HUES6 (cell line): ENCODE measurements at regions not wholly inside any gene's neighbourhood (a gene's known extent, or its start where the extent isn't known, plus 50 kb on each side); places are given as distances from the start of the nearest gene placed in this dataset.

Experiments used
- H3K27ac ChIP-seq: 2 replicates; pipeline ENCODE4 v1.7.0; 2013; ENCODE audit warnings: low read depth, mild to moderate bottlenecking, low read length, inconsistent platforms
- H3K27me3 ChIP-seq: 2 replicates; pipeline ENCODE4 v1.6.1; 2013; ENCODE audit warnings: low read length; ENCODE audit not compliant: control insufficient read depth, insufficient read depth
- H3K36me3 ChIP-seq: 2 replicates; pipeline ENCODE4 v1.6.1; 2013; ENCODE audit warnings: low read length; ENCODE audit not compliant: control insufficient read depth, insufficient read depth
- H3K4me1 ChIP-seq: 2 replicates; pipeline ENCODE4 v1.6.1; 2013; ENCODE audit warnings: low read length; ENCODE audit not compliant: control insufficient read depth, insufficient read depth
- H3K4me3 ChIP-seq: 2 replicates; pipeline ENCODE4 v1.5.1; 2013; ENCODE audit warnings: low read depth, low read length
- H3K9ac ChIP-seq: one replicate; pipeline ENCODE4 v1.6.1; 2013; ENCODE audit warnings: mild to moderate bottlenecking, low read length
- H3K9me3 ChIP-seq: 2 replicates; pipeline ENCODE4 v1.6.1; 2013; ENCODE audit warnings: low read depth, low read length; ENCODE audit not compliant: control insufficient read depth, insufficient read depth

- Histone ChIP-seq H3K4me3 (peak overlapping the region; percentile 70), H3K9me3 (no peaks in the 10 kb centered on the region), H3K9ac (no peak overlapping the region), H3K27ac (no peak overlapping the region), H3K4me1 (peaks cover 5% of the 10 kb centered on the region), H3K36me3 (no peaks in the 10 kb centered on the region), H3K27me3 (peaks cover 39% of the 10 kb centered on the region)
Observed at GRCh38 chr3:72099326-72100079, 314.6 kb upstream of the PROK2 start.

DNA sequence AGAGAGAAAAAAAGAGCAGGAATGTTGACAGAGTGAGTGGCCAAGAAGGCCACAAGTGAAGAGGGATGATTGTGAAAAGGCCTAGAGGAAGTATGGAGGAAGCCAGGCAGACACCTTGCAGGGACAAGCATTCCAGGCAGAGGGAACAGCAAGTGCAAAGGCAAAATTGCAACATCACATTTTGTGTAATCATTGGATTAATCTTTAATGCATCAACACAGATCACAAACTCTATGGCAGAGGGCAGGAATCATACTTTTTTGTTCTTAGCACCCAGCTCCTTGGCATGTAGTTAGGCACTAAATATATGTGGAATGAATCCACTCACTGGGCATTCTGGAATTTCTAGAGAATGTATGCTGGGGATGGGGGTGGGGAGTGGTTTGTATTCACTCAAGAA lies 312.1 kb upstream of the PROK2 start:
- peaks cover 10% of the 10 kb centered on the region for H3K4me1 ChIP-seq
- no peaks in the 10 kb centered on the region for H3K36me3 ChIP-seq
- no peaks in the 10 kb centered on the region for H3K9me3 ChIP-seq
- H3K4me3 ChIP-seq, result no peak overlapping the region
- H3K27me3 ChIP-seq, result peaks cover 35% of the 10 kb centered on the region
- no peak overlapping the region for H3K9ac ChIP-seq
- no peak overlapping the region for H3K27ac ChIP-seq

GRCh38 chr3:72095521-72095920 lies 310.6 kb upstream of the PROK2 start:
- H3K27ac ChIP-seq, result no peak overlapping the region
- peaks cover 24% of the 10 kb centered on the region for H3K27me3 ChIP-seq
- H3K36me3 ChIP-seq, result no peaks in the 10 kb centered on the region
- H3K9me3 ChIP-seq, result no peaks in the 10 kb centered on the region
- no peak overlapping the region for H3K4me3 ChIP-seq
- H3K9ac ChIP-seq, result no peak overlapping the region
- H3K4me1 ChIP-seq, result peaks cover 5% of the 10 kb centered on the region; the same call in 1 of the 2 replicates

DNA sequence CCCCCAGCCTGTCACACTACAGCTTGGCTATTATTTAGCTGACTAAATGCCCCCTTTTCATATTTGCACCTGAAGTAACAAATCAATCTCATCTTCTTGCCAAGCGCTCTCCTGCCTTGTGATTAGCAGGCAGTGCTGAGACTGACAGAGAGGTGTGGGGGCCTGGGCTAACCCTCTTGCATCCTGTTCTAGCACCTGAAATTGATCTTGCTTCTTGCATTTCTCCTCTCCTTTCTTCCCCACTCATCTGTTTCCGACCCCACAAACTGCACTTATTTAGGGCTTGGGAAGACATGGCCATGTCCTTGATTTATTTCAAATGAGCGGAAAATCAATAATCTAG lies 309.0 kb upstream of the PROK2 start:
- no peaks in the 10 kb centered on the region for H3K36me3 ChIP-seq

GRCh38 chr3:72093270-72093991 lies 308.5 kb upstream of the PROK2 start:
- Histone ChIP-seq H3K9me3 (no peaks in the 10 kb centered on the region), H3K27ac (no peak overlapping the region), H3K9ac (no peak overlapping the region), H3K36me3 (no peaks in the 10 kb centered on the region), H3K27me3 (peaks cover 6% of the 10 kb centered on the region), H3K4me3 (no peak overlapping the region), H3K4me1 (peaks cover 5% of the 10 kb centered on the region; the same call in 1 of the 2 replicates)

More for the DNA sequence above, 309.0 kb upstream of the PROK2 start:
- Histone ChIP-seq H3K27ac (no peak overlapping the region), H3K9ac (no peak overlapping the region), H3K9me3 (no peaks in the 10 kb centered on the region), H3K27me3 (peaks cover 11% of the 10 kb centered on the region), H3K4me1 (peaks cover 5% of the 10 kb centered on the region; the same call in 1 of the 2 replicates), H3K4me3 (no peak overlapping the region)

DNA sequence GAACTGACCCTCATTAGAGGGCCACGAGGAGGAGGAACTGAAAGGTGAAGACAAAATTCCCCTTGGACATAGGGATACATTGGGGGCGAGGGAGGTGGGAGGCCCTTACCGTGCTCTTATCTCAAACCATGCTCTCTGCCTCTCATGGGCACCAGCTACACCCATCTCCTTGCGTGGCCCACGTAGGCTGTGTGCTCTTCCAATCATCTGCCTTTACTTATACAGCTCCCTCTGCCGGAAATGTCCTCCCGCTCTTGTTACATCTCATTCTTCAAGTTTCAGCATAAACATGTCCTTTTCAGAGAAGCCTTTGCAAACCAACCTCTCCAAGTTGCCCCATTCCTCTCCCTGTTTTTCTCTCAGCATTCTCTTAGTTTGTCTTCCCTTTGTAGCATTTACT lies 307.8 kb upstream of the PROK2 start:
- H3K9me3 ChIP-seq, result no peaks in the 10 kb centered on the region
- H3K36me3 ChIP-seq, result no peaks in the 10 kb centered on the region
- no peak overlapping the region for H3K9ac ChIP-seq
- peaks cover 5% of the 10 kb centered on the region; the same call in 1 of the 2 replicates for H3K4me1 ChIP-seq
- no peak overlapping the region for H3K4me3 ChIP-seq
- no peak overlapping the region for H3K27ac ChIP-seq
- no peaks in the 10 kb centered on the region; the same call in 1 of the 2 replicates for H3K27me3 ChIP-seq

DNA sequence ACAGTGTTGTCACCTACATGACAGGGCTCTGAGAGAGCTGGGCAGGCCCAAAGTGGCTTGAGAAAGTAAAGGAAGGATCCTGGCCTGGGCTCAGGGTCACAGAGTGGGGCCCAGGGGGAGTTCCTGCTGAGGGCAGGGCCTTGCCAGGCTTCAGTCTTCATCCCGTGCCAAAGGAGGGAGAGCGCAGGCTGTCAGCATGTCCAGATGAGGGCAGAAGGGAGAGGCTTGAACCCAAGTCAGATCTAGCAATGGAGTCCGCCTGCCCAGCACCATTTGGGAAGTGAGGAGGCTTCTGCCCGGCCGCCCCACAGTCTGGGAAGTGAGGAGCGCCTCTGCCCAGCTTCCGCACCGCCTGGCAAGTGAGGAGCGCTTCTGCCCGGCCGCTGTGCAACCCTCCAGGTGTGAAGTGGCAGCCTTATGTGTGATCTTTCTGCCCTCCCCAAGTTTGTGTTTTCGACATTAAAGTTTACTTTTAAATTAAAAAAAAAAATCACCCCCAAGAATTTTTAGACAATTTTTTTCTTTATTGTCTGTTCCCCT lies 303.6 kb upstream of the PROK2 start:
- Histone ChIP-seq H3K27ac (no peak overlapping the region), H3K36me3 (no peaks in the 10 kb centered on the region), H3K9me3 (no peaks in the 10 kb centered on the region), H3K9ac (no peak overlapping the region), H3K4me1 (peaks cover 5% of the 10 kb centered on the region; the same call in 1 of the 2 replicates), H3K27me3 (no peaks in the 10 kb centered on the region), H3K4me3 (no peak overlapping the region)

GRCh38 chr3:72087420-72087819 lies 302.5 kb upstream of the PROK2 start:
- no peak overlapping the region for H3K9ac ChIP-seq
- H3K36me3 ChIP-seq, result no peaks in the 10 kb centered on the region
- no peaks in the 10 kb centered on the region; the same call in 1 of the 2 replicates for H3K4me1 ChIP-seq
- no peak overlapping the region for H3K27ac ChIP-seq
- no peaks in the 10 kb centered on the region for H3K27me3 ChIP-seq
- no peaks in the 10 kb centered on the region for H3K9me3 ChIP-seq
- H3K4me3 ChIP-seq, result no peak overlapping the region

DNA sequence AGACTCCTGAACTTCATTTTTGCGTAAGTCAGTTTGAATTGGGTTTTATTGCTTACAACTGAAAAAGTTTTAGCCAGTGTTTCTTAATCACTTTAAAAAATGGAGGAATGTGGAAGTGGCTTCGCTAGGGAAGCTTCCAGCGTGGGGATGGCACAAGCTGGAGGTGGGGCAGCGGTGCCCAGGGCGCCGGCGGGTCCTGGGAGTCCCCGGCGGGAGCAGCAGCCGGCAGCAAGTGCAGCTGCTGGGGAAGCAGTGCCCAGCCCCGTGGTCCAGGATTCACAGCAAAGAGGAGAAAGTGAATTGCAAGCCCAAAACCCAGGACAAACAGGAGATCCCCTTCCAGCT lies 301.8 kb upstream of the PROK2 start:
- H3K9me3 ChIP-seq, result no peaks in the 10 kb centered on the region
- no peaks in the 10 kb centered on the region; the same call in 1 of the 2 replicates for H3K4me1 ChIP-seq
- H3K27ac ChIP-seq, result no peak overlapping the region
- no peaks in the 10 kb centered on the region for H3K36me3 ChIP-seq
- H3K9ac ChIP-seq, result no peak overlapping the region
- no peak overlapping the region for H3K4me3 ChIP-seq
- H3K27me3 ChIP-seq, result no peaks in the 10 kb centered on the region

GRCh38 chr3:72086042-72086742 lies 301.2 kb upstream of the PROK2 start:
- no peak overlapping the region for H3K4me3 ChIP-seq
- no peaks in the 10 kb centered on the region; the same call in 1 of the 2 replicates for H3K4me1 ChIP-seq
- H3K27me3 ChIP-seq, result no peaks in the 10 kb centered on the region
- H3K27ac ChIP-seq, result no peak overlapping the region
- no peak overlapping the region for H3K9ac ChIP-seq
- no peaks in the 10 kb centered on the region for H3K9me3 ChIP-seq
- no peaks in the 10 kb centered on the region for H3K36me3 ChIP-seq

GRCh38 chr3:72085036-72085435 lies 300.1 kb upstream of the PROK2 start:
- Histone ChIP-seq H3K36me3 (no peaks in the 10 kb centered on the region), H3K9ac (no peak overlapping the region), H3K4me3 (no peak overlapping the region), H3K9me3 (no peaks in the 10 kb centered on the region), H3K27me3 (no peaks in the 10 kb centered on the region), H3K27ac (no peak overlapping the region), H3K4me1 (no peaks in the 10 kb centered on the region; the same call in 1 of the 2 replicates)
